ENCODE measurements at regions not wholly inside any gene's neighbourhood (a gene's known extent, or its start where the extent isn't known, plus 50 kb on each side); places are given as distances from the start of the nearest gene placed in this dataset.

GRCh38 chr4:63728480-63729177 lies 680.6 kb downstream of the TECRL start:
- no peak overlapping the region for H3K4me3 ChIP-seq (ENCODE audit: low read depth, low read length)
- no peak overlapping the region for H3K9ac ChIP-seq (ENCODE audit: low read length)

GRCh38 chr4:63717384-63717783 lies 691.9 kb downstream of the TECRL start:
- H3K27me3 ChIP-seq (ENCODE audit: control insufficient read depth, insufficient read depth, low read length) = no peaks in the 10 kb centered on the region
- H3K9me3 ChIP-seq (ENCODE audit: control insufficient read depth, insufficient read depth, low read depth, low read length) = no peaks in the 10 kb centered on the region
- H3K36me3 ChIP-seq (ENCODE audit: control insufficient read depth, insufficient read depth, low read length) = no peaks in the 10 kb centered on the region
- no peak overlapping the region for H3K4me3 ChIP-seq (ENCODE audit: low read depth, low read length)
- no peak overlapping the region for H3K27ac ChIP-seq (ENCODE audit: low read depth, low read length)
- no peaks in the 10 kb centered on the region for H3K4me1 ChIP-seq (ENCODE audit: control insufficient read depth, insufficient read depth, low read length)
- H3K9ac ChIP-seq (ENCODE audit: low read length) = no peak overlapping the region

More at GRCh38 chr4:63728480-63729177, 680.6 kb downstream of the TECRL start:
- H3K36me3 ChIP-seq (ENCODE audit: control insufficient read depth, insufficient read depth, low read length) = no peaks in the 10 kb centered on the region
- H3K4me1 ChIP-seq (ENCODE audit: control insufficient read depth, insufficient read depth, low read length) = peaks cover 10% of the 10 kb centered on the region
- no peaks in the 10 kb centered on the region for H3K9me3 ChIP-seq (ENCODE audit: control insufficient read depth, insufficient read depth, low read depth, low read length)
- H3K27ac ChIP-seq (ENCODE audit: low read depth, low read length) = no peak overlapping the region
- H3K27me3 ChIP-seq (ENCODE audit: control insufficient read depth, insufficient read depth, low read length) = no peaks in the 10 kb centered on the region

- Histone ChIP-seq H3K36me3 (ENCODE audit: control insufficient read depth, insufficient read depth, low read length) (no peaks in the 10 kb centered on the region), H3K9me3 (ENCODE audit: control insufficient read depth, insufficient read depth, low read depth, low read length) (no peaks in the 10 kb centered on the region), H3K27ac (ENCODE audit: low read depth, low read length) (no peak overlapping the region), H3K4me3 (ENCODE audit: low read depth, low read length) (no peak overlapping the region), H3K27me3 (ENCODE audit: control insufficient read depth, insufficient read depth, low read length) (no peaks in the 10 kb centered on the region), H3K4me1 (ENCODE audit: control insufficient read depth, insufficient read depth, low read length) (no peaks in the 10 kb centered on the region; the same call in 1 of the 2 replicates), H3K9ac (ENCODE audit: low read length) (no peak overlapping the region)
Measured at GRCh38 chr4:63708661-63709060, 700.6 kb downstream of the TECRL start.

GRCh38 chr4:63700569-63700968 lies 708.7 kb downstream of the TECRL start:
- no peaks in the 10 kb centered on the region for H3K36me3 ChIP-seq (ENCODE audit: control insufficient read depth, insufficient read depth, low read length)
- H3K27ac ChIP-seq (ENCODE audit: low read depth, low read length) = no peak overlapping the region
- no peaks in the 10 kb centered on the region for H3K9me3 ChIP-seq (ENCODE audit: control insufficient read depth, insufficient read depth, low read depth, low read length)
- H3K27me3 ChIP-seq (ENCODE audit: control insufficient read depth, insufficient read depth, low read length) = no peaks in the 10 kb centered on the region
- H3K4me3 ChIP-seq (ENCODE audit: low read depth, low read length) = no peak overlapping the region
- no peak overlapping the region for H3K9ac ChIP-seq (ENCODE audit: low read length)
- no peaks in the 10 kb centered on the region; the same call in 1 of the 2 replicates for H3K4me1 ChIP-seq (ENCODE audit: control insufficient read depth, insufficient read depth, low read length)

- Histone ChIP-seq H3K36me3 (ENCODE audit: control insufficient read depth, insufficient read depth, low read length) (no peaks in the 10 kb centered on the region), H3K4me1 (ENCODE audit: control insufficient read depth, insufficient read depth, low read length) (no peaks in the 10 kb centered on the region), H3K27ac (ENCODE audit: low read depth, low read length) (no peak overlapping the region), H3K27me3 (ENCODE audit: control insufficient read depth, insufficient read depth, low read length) (no peaks in the 10 kb centered on the region), H3K4me3 (ENCODE audit: low read depth, low read length) (no peak overlapping the region), H3K9ac (ENCODE audit: low read length) (no peak overlapping the region), H3K9me3 (ENCODE audit: control insufficient read depth, insufficient read depth, low read depth, low read length) (peaks cover 19% of the 10 kb centered on the region)
Measured at GRCh38 chr4:63693321-63693720, 715.9 kb downstream of the TECRL start.

GRCh38 chr4:63678358-63678931 lies 730.8 kb downstream of the TECRL start:
- no peaks in the 10 kb centered on the region for H3K9me3 ChIP-seq (ENCODE audit: control insufficient read depth, insufficient read depth, low read depth, low read length)
- H3K36me3 ChIP-seq (ENCODE audit: control insufficient read depth, insufficient read depth, low read length) = no peaks in the 10 kb centered on the region
- no peak overlapping the region for H3K4me3 ChIP-seq (ENCODE audit: low read depth, low read length)
- no peaks in the 10 kb centered on the region for H3K27me3 ChIP-seq (ENCODE audit: control insufficient read depth, insufficient read depth, low read length)
- no peak overlapping the region for H3K27ac ChIP-seq (ENCODE audit: low read depth, low read length)
- H3K4me1 ChIP-seq (ENCODE audit: control insufficient read depth, insufficient read depth, low read length) = no peaks in the 10 kb centered on the region
- H3K9ac ChIP-seq (ENCODE audit: low read length) = no peak overlapping the region

GRCh38 chr4:63670735-63671134 lies 738.5 kb downstream of the TECRL start:
- Histone ChIP-seq H3K4me3 (ENCODE audit: low read depth, low read length) (no peak overlapping the region), H3K27ac (ENCODE audit: low read depth, low read length) (no peak overlapping the region), H3K4me1 (ENCODE audit: control insufficient read depth, insufficient read depth, low read length) (no peaks in the 10 kb centered on the region), H3K36me3 (ENCODE audit: control insufficient read depth, insufficient read depth, low read length) (no peaks in the 10 kb centered on the region), H3K9me3 (ENCODE audit: control insufficient read depth, insufficient read depth, low read depth, low read length) (no peaks in the 10 kb centered on the region), H3K27me3 (ENCODE audit: control insufficient read depth, insufficient read depth, low read length) (no peaks in the 10 kb centered on the region), H3K9ac (ENCODE audit: low read length) (no peak overlapping the region)

GRCh38 chr4:63663870-63664269 lies 745.4 kb downstream of the TECRL start:
- no peak overlapping the region for H3K9ac ChIP-seq (ENCODE audit: low read length)
- no peak overlapping the region for H3K27ac ChIP-seq (ENCODE audit: low read depth, low read length)
- H3K9me3 ChIP-seq (ENCODE audit: control insufficient read depth, insufficient read depth, low read depth, low read length) = no peaks in the 10 kb centered on the region
- no peak overlapping the region for H3K4me3 ChIP-seq (ENCODE audit: low read depth, low read length)
- no peaks in the 10 kb centered on the region for H3K27me3 ChIP-seq (ENCODE audit: control insufficient read depth, insufficient read depth, low read length)
- no peaks in the 10 kb centered on the region for H3K4me1 ChIP-seq (ENCODE audit: control insufficient read depth, insufficient read depth, low read length)
- no peaks in the 10 kb centered on the region for H3K36me3 ChIP-seq (ENCODE audit: control insufficient read depth, insufficient read depth, low read length)

GRCh38 chr4:63644396-63644795 lies 764.9 kb downstream of the TECRL start:
- no peaks in the 10 kb centered on the region for H3K4me1 ChIP-seq (ENCODE audit: control insufficient read depth, insufficient read depth, low read length)
- H3K36me3 ChIP-seq (ENCODE audit: control insufficient read depth, insufficient read depth, low read length) = no peaks in the 10 kb centered on the region
- no peak overlapping the region for H3K9ac ChIP-seq (ENCODE audit: low read length)
- H3K4me3 ChIP-seq (ENCODE audit: low read depth, low read length) = no peak overlapping the region
- H3K9me3 ChIP-seq (ENCODE audit: control insufficient read depth, insufficient read depth, low read depth, low read length) = 0 out of 2 replicates have a peak, but pooled peaks cover 2% of the 10 kb centered on the region
- no peaks in the 10 kb centered on the region for H3K27me3 ChIP-seq (ENCODE audit: control insufficient read depth, insufficient read depth, low read length)
- H3K27ac ChIP-seq (ENCODE audit: low read depth, low read length) = no peak overlapping the region

GRCh38 chr4:63637270-63637669 lies 772.0 kb downstream of the TECRL start:
- H3K27me3 ChIP-seq (ENCODE audit: control insufficient read depth, insufficient read depth, low read length) = no peaks in the 10 kb centered on the region
- no peaks in the 10 kb centered on the region for H3K36me3 ChIP-seq (ENCODE audit: control insufficient read depth, insufficient read depth, low read length)
- H3K9me3 ChIP-seq (ENCODE audit: control insufficient read depth, insufficient read depth, low read depth, low read length) = 0 out of 2 replicates have a peak, but pooled peaks cover 5% of the 10 kb centered on the region
- H3K4me3 ChIP-seq (ENCODE audit: low read depth, low read length) = no peak overlapping the region
- H3K4me1 ChIP-seq (ENCODE audit: control insufficient read depth, insufficient read depth, low read length) = no peaks in the 10 kb centered on the region
- no peak overlapping the region for H3K9ac ChIP-seq (ENCODE audit: low read length)
- no peak overlapping the region for H3K27ac ChIP-seq (ENCODE audit: low read depth, low read length)

- Histone ChIP-seq H3K27ac (ENCODE audit: low read depth, low read length) (no peak overlapping the region), H3K27me3 (ENCODE audit: control insufficient read depth, insufficient read depth, low read length) (no peaks in the 10 kb centered on the region), H3K4me3 (ENCODE audit: low read depth, low read length) (no peak overlapping the region), H3K36me3 (ENCODE audit: control insufficient read depth, insufficient read depth, low read length) (no peaks in the 10 kb centered on the region), H3K4me1 (ENCODE audit: control insufficient read depth, insufficient read depth, low read length) (no peaks in the 10 kb centered on the region), H3K9me3 (ENCODE audit: control insufficient read depth, insufficient read depth, low read depth, low read length) (0 out of 2 replicates have a peak, but pooled peaks cover 3% of the 10 kb centered on the region), H3K9ac (ENCODE audit: low read length) (no peak overlapping the region)
Measured at GRCh38 chr4:63632858-63633257, 776.4 kb downstream of the TECRL start.

Data from HUES6 (cell line).